Ascending aorta (tissue), 2 donors: ENCODE measurements at regions not wholly inside any gene's neighbourhood (a gene's known extent, or its start where the extent isn't known, plus 50 kb on each side); places are given as distances from the start of the nearest gene placed in this dataset.
"Not testable (repeated sequence)": the region's sequence is repeated elsewhere in the genome, so short reads cannot be mapped to it uniquely, and the experiment has no call there.

ENCODE experiments used
- DNase-seq, 2 donors: peaks; one replicate each; pipeline ENCODE4 v3.0.0-alpha.2; 2019; ENCODE audit warnings: low spot score in 2 of 2
- H3K27ac ChIP-seq, 2 donors: fragments of 200-600 bp; sonication (generic); one replicate each; pipeline ENCODE4 v1.5.1; 2016 to 2017; ENCODE audit warnings: mild to moderate bottlenecking in 1 of 2
- H3K27me3 ChIP-seq: fragments of 200-600 bp; sonication (generic); one replicate; pipeline ENCODE4 v1.5.1; 2017
- H3K36me3 ChIP-seq, 2 donors: fragments of 200-600 bp; sonication (generic); one replicate each; pipeline ENCODE4 v1.5.1; 2016
- H3K4me1 ChIP-seq, 2 donors: fragments of 200-600 bp; sonication (generic); one replicate each; pipeline ENCODE4 v1.5.1; 2016 to 2017; ENCODE audit warnings: mild to moderate bottlenecking in 1 of 2
- H3K4me3 ChIP-seq, 2 donors: fragments of 200-600 bp; sonication (generic); one replicate each; pipeline ENCODE4 v1.5.1; 2016 to 2017; ENCODE audit warnings: mild to moderate bottlenecking in 1 of 2
- H3K9me3 ChIP-seq, 2 donors: fragments of 200-600 bp; sonication (generic); one replicate each; pipeline ENCODE4 v1.5.1; 2016
- intact Hi-C: fragments of 100-400 bp; cut with DNase I; formaldehyde crosslinking; loops from one replicate; pipeline ENCODE4 v1.15.1; 2023
- TF ChIP-seq, protein P1 (sequence below), 3 experiments: fragments of 200-600 bp in 2 of 3; fragments of 450-650 bp in 1 of 3; sonication (generic) in 2 of 3; IDR thresholded peaks; one replicate each; pipeline ENCODE4 v1.5.1; 2016 to 2019; ENCODE audit warnings: antibody characterized with exemption in 3 of 3, mild to moderate bottlenecking in 1 of 3, moderate library complexity in 1 of 3

GRCh38 chr2:192391041-192391440, 196.3 kb upstream of the TMEFF2 start:
- DNase-seq: no peak
- intact Hi-C loops: no loop called here
- Histone ChIP-seq H3K36me3 (no peaks in the 10 kb centered on the region), H3K4me3 (no peak overlapping the region), H3K27ac (no peak overlapping the region), H3K4me1 (no peaks in the 10 kb centered on the region), H3K9me3 (no peaks in the 10 kb centered on the region), H3K27me3 (no peaks in the 10 kb centered on the region)
- TF ChIP-seq, protein P1, sequence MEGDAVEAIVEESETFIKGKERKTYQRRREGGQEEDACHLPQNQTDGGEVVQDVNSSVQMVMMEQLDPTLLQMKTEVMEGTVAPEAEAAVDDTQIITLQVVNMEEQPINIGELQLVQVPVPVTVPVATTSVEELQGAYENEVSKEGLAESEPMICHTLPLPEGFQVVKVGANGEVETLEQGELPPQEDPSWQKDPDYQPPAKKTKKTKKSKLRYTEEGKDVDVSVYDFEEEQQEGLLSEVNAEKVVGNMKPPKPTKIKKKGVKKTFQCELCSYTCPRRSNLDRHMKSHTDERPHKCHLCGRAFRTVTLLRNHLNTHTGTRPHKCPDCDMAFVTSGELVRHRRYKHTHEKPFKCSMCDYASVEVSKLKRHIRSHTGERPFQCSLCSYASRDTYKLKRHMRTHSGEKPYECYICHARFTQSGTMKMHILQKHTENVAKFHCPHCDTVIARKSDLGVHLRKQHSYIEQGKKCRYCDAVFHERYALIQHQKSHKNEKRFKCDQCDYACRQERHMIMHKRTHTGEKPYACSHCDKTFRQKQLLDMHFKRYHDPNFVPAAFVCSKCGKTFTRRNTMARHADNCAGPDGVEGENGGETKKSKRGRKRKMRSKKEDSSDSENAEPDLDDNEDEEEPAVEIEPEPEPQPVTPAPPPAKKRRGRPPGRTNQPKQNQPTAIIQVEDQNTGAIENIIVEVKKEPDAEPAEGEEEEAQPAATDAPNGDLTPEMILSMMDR (IDR thresholded peaks at IDR 0.05): no peak

- DNase-seq: no peak
- no peaks in the 10 kb centered on the region for H3K4me1 ChIP-seq
- TF ChIP-seq, protein P1 (IDR thresholded peaks at IDR 0.05): no peak
- no peaks in the 10 kb centered on the region for H3K36me3 ChIP-seq
- no peaks in the 10 kb centered on the region for H3K9me3 ChIP-seq
- H3K27ac ChIP-seq: no peak overlapping the region
- H3K4me3 ChIP-seq: no peak overlapping the region
- intact Hi-C loops: no loop called here
- H3K27me3 ChIP-seq: no peaks in the 10 kb centered on the region
Measured at GRCh38 chr2:192390401-192390800, 195.7 kb upstream of the TMEFF2 start.

DNA sequence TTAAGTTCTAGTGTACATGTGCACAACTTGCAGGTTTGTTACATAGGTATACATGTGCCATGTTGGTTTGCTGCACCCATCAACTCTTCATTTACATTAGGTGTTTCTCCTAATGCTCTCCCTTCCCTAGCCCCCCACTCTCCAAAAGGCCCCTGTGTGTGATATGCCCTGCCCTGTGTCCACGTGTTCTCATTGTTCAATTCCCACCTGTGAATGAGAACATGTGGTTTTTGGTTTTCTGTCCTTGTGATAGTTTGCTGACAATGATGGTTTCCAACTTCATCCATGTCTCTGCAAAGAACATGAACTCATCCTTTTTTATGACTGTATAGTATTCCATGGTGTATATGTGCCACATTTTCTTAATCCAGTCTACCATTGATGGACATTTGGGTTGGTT, 189.5 kb upstream of the TMEFF2 start:
- H3K27me3 ChIP-seq, H3K27ac ChIP-seq, H3K4me1 ChIP-seq, H3K9me3 ChIP-seq, intact Hi-C loops, DNase-seq, H3K4me3 ChIP-seq, H3K36me3 ChIP-seq: not testable (repeated sequence)

DNA sequence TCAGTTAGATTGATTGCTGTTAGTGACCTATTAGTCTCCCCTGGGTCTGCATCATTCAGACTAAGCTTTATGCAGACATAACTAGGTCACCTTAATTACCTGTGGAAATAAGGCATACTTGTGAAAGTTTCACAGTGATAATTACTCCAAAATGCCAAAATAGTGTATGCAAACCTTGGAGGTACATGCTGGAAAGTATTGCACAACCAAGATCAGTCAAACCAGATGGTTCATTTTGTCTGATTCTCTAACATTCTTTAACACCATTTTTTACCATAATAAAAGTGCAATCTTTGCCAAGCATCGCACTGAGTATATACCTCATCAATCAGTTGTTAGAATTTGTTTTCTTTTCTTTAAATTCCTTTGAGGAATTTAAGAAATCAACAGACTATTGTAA, 186.3 kb upstream of the TMEFF2 start:
- intact Hi-C loops: no loop called here
- no peaks in the 10 kb centered on the region for H3K9me3 ChIP-seq
- DNase-seq: no peak

DNA sequence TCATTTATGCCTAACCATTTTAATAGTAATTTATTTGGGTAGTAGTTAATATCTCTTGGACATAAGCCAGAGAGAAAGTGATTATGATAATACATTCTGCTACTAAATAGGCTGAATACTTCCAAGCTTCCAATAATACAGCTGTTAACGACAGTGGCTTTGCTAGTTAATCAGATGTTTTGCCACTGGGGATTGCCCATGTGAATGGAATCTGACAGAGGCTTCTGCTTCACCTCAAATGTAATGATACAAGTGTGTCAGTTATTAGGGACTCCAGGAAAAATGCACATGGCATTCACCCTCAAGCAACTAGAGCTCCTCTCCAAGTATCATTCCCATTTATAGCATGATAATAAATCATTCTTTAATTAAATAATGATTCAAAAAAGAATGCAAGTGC, 185.0 kb upstream of the TMEFF2 start:
- Histone ChIP-seq H3K4me1 (no peaks in the 10 kb centered on the region), H3K4me3 (no peak overlapping the region), H3K27ac (no peak overlapping the region), H3K36me3 (no peaks in the 10 kb centered on the region), H3K9me3 (no peaks in the 10 kb centered on the region), H3K27me3 (no peaks in the 10 kb centered on the region)
- no peak for DNase-seq
- TF ChIP-seq, protein P1 (IDR thresholded peaks at IDR 0.05): no peak
- intact Hi-C loops: no loop called here

More for the DNA sequence above, 186.3 kb upstream of the TMEFF2 start:
- H3K27me3 ChIP-seq: no peaks in the 10 kb centered on the region
- no peaks in the 10 kb centered on the region for H3K4me1 ChIP-seq
- TF ChIP-seq, protein P1 (IDR thresholded peaks at IDR 0.05): no peak
- H3K27ac ChIP-seq: no peak overlapping the region
- no peak overlapping the region for H3K4me3 ChIP-seq
- no peaks in the 10 kb centered on the region for H3K36me3 ChIP-seq

DNA sequence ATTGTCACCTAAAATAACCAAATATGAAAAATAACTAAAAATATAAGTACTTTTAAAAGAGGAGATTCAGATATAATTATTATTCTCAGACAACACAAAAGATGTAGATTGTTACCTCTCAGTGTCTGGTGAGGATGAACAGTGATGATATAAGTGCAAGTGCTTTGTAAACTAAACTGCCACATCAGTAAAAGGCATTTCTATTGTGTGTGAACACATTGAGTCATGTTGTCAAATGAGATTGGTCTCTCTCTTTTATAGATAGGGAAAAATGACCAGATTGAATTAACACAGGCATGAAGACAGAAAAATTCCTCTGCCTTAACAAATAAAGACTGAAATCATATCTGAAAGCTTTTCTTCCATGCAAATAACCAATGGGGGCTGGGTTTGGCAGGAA, 182.4 kb upstream of the TMEFF2 start:
- Histone ChIP-seq H3K36me3 (no peaks in the 10 kb centered on the region), H3K27ac (no peak overlapping the region), H3K27me3 (no peaks in the 10 kb centered on the region), H3K4me3 (no peak overlapping the region), H3K9me3 (no peaks in the 10 kb centered on the region), H3K4me1 (no peaks in the 10 kb centered on the region)
- TF ChIP-seq, protein P1 (IDR thresholded peaks at IDR 0.05): no peak
- no peak for DNase-seq
- intact Hi-C loops: no loop called here
